HG02973 (cell line): ENCODE measurements at regions not wholly inside any gene's neighbourhood (a gene's known extent, or its start where the extent isn't known, plus 50 kb on each side); places are given as distances from the start of the nearest gene placed in this dataset.
"Not testable (repeated sequence)": the region's sequence is repeated elsewhere in the genome, so short reads cannot be mapped to it uniquely, and the experiment has no call there.

Experiments used
- ATAC-seq: cut with Tn5 transposase; IDR thresholded peaks from one replicate; pipeline ENCODE4 v1.9.1; 2021; ENCODE audit warnings: moderate library complexity; ENCODE audit not compliant: unreplicated experiment

DNA sequence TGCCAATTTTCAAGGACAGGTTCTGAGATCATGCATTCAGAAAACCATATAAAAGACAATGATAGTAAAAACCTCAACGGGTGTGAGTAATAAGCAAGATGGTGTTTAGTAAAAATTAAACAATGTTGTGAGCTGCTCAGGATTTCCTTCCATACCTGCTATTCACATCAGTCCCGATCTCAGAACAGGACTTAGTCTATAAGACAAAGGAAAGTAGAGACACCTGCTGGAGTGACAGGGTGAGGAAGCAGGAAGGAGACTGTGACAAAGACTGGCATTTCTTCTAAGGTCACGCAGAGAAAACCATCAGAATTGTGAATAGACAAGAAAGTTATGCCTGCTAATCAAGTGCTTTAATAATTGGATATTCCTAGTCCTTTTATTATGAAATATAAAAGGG lies 648.0 kb downstream of the DACH1 start:
- no peak for ATAC-seq

DNA sequence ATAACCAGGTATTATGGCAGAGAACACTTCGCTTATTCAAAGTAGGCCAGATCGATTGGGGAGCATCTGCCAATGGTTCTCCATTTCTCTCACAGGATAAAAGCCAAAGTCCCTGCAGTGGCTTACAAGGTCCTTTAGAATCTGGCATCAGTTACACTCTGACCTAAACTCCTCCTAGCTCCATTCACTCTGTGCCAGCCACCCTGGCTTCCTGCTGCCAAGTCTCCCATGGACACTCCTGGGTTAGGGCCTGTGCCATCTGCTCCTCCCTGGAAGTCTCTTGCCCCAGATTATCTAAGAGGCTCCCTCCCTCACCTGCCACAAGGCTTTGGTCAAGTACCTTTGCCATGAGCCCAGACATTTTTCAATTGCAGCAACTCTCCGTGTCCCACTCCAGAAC lies 649.2 kb downstream of the DACH1 start:
- ATAC-seq, result no peak

DNA sequence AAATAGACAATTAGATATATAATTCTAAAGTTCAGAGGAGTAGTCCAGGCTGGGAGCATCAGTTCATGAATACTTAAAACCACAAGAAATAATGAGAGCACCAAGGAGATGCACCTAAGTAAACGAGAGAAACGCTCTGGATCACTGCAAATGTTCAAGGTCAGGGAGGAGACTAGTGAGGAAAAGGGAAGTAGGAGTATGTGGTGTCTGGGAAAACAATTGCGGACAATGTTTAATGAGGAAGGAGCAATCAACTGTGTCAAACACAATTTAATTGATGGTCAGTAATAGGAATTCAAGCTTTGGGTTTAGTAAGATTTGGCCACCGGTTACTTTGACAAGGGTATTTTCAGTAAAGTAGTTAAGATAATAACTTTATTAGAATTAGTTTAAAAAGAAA lies 652.2 kb downstream of the DACH1 start:
- no peak for ATAC-seq

DNA sequence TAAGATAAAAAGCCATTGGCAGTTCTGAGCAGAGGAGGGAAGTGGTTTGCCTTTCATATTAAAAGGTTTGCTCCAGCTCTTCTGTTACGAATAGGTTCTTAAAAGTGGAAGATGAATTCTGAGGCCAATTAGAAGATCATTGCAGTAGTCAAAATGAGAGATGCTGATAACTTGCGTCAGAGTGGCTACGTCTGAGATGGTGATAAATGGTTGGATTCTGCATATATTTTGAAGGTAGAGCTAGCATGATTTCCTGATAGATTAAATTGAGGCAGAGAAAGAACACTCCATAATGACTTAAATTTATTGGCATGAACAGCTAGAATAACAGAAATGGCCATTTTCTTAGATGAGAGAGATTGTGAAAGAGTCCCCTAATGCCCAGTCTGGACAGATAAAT lies 652.6 kb downstream of the DACH1 start:
- ATAC-seq, result no peak

DNA sequence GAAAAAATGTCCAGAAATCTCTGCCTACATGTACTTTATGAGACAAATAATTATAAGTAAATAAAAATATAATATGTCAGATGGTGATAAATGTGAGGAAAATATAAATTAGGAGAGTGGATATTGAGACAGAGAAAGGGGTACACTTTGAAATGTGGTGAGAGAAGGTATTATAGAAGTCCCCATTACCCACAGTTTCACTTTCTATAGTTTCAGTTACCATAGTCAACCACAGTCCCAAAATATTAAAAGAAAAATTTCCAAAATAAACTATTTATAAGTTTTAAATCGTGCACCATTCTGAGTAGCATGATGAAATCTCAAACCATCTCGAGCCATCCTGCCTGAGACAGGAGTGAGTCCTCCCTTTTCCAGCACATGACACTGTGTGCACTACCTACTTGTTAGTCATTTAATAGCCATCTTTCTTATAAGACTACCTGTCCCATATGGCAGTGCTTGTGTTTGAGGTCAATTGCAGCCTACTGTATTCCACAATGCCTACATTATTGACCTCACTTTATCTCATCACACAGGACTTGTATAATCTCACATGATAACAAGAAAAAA lies 653.7 kb downstream of the DACH1 start:
- peak; percentile 49 for ATAC-seq

DNA sequence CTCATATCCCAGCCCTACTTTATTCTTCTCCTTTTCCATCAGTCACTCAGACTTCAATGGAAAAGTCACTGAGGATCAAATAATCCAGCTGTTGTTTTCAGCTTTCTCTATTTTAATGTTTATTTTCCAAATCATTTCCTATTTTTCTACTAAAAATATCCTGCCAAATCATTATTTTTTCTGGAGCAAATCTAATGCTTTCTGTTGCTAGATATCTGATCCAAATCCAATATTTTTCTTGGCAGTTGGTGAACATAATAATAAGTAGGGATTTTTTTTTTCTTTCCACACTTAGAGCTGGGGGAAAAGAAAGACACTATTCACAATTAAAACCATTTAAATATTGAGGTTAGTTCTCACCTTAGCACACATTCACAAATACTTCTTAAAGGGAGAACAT lies 656.1 kb downstream of the DACH1 start:
- no peak for ATAC-seq

DNA sequence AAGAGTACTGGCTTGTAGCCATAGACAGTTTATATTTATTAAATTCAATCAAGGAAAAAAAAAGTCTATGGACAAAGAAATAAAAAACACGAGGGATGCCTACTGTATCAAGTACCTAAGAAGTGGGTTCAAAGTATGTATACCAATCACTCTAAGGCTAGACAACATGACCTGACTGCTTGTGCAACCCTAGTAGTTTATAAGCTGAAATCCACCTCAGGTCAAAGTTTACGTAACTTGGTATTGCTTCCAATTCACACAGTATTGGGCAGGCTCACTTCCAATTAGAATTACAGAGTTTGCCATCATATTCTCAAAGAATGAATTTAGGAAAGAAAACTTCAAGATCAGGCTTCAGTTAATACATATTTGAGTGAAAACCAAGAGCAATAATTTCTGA lies 657.8 kb downstream of the DACH1 start:
- ATAC-seq, result no peak

DNA sequence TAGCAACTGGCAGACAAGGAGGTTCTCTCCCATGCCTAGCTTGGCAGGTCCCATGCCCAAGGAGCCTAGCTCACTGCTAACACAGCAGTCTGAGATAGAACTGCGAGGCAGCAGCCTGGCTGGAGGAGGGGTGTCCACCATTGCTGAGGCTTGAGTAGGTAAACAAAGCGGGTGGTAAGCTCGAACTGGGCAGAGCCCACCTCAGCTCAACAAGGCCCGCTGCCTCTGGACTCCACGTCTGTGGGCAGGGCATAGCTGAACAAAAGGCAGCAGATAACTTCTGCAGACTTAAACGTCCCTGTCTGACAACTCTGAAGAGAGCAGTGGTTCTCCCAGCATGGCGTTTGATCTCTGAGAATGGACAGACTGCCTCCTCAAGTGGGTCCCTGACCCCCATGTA lies 682.4 kb downstream of the DACH1 start:
- ATAC-seq, result not testable (repeated sequence)

DNA sequence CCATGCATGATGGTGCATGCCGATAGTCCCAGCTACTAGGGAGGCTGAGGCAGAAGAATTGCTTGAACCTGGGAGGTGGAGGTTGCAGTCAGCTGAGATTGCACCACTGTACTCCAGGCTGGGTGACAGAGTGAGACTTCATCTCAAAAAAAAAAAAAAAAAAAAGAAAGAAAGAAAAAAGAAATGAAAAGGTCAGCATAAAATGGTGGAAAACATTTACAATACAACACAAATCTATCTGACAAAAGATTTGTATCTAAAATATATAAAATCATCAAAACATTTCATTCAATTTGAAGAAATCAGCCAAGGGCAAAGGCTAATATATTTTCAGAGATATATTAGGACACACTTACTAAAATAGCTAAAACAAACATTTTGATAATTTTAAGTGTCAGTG lies 683.7 kb downstream of the DACH1 start:
- ATAC-seq, result not testable (repeated sequence)

DNA sequence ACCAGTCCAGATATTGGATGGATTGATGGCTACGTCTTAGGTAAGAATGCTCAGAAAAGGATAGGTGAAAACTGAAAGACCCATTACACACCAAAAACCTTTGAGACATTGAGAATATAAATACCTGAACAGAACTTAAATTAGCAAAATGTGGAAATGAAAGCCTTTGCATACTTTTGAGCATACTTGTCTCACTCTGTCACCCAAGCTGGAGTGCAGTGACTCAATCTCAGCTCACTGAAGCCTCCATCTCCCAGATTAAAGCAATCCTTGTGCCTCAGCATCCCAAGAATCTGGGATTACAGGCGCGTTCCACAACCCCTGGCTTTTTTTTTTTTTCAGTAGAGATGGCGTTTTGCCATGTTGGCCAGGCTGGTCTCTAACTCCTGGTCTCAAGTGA lies 695.3 kb downstream of the DACH1 start:
- ATAC-seq, result no peak

DNA sequence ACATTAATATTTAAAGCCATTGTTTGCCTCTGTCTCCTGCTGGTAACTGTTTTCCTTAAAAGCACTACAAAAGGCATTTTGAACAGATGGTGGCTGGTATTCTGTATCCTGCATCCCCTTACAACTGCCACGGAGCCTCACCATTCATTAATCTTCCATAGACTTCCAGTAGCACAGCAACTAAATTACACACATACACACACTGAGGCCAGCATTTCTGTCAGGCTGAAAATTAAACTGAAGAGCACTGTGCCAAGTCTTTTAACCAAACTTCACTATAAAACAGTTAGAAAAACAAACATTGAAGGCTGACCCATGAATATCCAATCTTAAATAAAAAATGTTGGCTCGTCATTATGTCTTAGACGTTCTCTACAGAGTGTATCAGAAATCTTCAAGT lies 697.8 kb downstream of the DACH1 start:
- no peak for ATAC-seq

DNA sequence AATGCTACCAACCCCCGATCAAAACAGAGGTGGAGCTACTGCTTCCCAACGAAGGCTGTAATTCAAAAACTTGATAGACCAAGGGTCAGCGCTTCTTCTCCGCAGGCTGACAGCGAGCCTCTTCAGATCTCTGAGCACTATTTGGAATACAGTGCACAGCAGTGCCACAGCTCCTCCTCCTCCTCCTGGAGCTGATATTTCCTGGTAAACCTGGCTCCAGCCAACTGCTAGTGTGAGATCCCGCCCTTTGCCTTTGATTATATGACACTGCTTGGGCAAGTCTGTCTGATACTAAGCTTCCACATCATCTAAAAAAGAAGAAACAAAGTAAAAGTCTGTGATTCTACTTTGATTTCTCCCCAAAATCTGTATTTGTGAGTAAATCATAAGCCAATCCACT lies 710.5 kb downstream of the DACH1 start:
- no peak for ATAC-seq

DNA sequence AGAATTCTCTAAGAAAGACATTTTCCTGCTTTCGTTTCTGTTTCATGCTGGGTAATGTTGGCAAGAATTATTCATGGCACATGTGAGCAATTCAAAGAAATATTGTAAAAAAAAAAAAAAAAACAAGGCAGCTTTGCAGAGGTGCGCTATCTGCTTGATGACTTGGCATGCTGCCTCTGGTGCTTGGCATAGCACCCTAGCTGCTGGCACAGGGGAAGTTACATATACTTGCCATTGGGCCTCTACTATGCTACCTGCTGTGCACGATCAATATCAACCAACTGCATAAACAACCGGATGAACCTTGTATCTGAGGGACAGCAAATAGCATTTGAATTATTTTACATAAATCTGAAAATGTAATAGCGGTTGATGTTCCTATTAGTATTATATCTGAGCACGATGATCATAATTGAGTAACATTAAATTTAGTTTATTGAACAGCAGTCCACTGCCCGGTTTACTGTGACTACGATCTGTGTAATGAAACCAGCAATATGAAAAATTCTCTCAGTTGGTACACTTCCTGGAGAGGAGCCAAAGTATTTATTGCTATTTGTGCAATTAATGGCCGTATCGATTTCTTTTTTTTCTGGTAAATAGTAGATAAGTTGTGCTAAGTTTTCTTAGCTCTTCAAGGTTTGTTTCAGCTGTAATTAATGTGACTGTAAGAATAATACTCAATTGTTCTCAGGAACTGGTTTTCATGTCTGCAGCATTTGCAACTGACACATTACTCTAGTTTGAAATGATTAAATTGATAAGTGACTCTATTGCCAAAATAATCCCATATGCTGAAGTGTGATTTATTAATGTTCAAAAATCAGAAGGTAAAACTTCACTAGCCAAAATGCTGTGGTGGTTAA lies 717.3 kb downstream of the DACH1 start:
- no peak for ATAC-seq

DNA sequence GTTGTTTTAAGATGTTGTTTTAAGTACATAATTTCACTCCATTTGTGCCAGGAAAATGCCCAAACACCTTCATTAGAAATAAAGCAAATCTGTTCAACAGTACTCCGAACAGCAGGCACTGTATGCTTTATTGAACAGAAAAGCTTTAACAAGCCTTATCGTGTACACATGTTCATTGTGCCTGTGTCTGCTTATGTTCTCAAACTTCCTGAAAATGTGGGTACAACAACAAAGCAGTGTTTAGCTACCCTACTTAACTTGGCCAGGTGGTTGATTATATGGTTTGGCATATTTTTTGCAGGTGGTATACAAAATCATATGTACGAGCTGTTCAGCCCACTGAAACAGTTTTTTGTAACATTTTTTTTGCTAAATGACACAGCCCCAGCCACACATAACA lies 718.0 kb downstream of the DACH1 start:
- no peak for ATAC-seq

DNA sequence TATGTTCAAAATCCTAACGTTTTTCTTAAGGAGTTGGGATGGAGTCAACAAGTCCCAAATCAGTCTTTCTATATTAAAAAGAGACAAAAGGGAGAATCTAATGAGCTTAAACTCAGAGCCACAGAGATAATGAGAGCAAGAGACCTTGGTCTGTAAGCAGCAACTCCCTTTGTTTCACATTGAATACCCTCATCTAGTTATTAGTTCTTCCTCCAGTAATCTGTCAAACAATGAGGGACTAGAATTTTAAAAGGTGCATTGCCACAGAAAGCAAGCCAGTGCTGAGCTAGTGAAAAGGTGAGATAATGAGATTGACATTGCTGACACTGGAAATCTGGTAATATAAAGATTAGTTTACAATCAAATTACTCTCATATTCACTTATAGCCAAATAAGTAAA lies 718.6 kb downstream of the DACH1 start:
- ATAC-seq, result no peak

DNA sequence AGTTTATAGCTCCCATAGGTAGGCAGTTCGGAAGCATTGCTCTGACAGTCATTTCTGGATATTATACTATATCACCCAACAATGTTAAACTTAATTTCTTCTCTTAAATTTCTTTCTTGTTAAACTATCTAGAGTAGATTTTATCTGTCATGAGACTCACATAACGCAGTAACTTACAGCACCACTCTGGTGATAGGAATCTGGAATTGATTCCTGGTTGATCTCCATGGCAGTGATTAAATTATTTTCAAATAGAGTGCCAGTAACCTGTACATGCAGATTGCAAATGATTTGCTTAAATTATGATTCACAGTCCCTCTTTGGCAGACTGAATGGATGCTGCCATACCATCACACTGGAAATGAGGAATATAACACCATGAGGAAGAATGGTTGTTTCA lies 722.1 kb downstream of the DACH1 start:
- no peak for ATAC-seq

DNA sequence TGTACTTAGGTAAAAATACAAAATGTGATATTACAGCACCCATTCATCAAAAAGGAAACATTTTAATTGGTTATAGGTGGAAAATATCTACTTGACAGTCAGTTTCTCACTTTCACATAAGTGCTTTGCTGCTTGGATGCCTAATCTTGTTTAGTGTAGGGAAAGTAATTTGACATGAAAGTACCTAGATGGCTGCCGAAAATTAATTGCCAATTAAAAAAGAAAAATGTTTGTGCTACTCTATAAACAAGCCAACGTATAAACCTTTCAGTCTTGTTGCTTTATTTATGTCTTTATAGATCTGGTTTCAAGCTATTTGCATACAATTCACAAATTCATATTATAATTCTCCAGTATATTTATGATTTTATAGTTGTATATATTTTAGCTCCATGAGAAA lies 729.9 kb downstream of the DACH1 start:
- ATAC-seq, result no peak

DNA sequence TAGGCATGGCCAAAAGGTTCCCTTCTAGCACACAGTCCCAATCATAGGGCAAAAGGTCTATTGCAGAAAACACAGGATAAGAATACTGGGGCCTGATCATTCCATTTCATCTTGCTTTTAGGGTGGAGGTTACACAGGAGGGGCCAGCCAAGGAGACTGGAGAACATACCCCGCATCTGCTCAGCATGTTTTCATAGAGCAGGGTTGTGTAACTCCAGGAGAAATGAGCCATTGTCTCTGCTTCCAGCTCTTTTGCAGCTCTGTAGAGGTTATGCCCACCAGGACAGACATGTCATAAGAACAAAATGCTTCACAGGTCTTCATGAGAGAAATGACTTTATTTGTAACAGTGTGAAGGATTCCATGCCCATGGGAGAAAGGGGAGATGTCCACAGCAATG lies 742.8 kb downstream of the DACH1 start:
- ATAC-seq, result no peak

DNA sequence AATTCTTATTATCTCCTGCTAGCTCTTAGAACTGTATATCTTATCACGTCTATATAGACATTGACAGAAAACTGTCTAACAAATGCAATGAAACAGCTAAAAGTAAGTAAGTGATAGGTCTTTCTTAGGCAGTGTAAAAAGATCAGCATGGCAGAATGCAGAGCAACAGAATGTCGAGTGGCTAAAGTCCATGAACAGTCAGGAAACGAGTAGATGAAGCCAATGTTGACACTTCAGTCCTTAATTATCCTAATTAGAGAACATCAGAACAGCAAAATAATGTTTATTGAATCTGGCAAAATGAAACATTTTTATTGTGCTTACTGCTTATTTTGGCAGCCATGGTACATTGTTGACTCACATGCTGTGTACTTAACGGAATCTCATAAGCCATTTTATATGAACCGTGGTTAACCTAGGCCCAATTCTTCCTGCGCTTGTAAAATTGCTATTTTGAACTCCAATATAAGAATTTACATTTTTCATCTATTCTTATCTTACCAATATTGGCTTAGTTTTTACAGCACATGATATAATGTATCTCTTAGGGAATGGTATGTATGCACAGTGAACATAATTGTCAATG lies 748.1 kb downstream of the DACH1 start:
- ATAC-seq, result no peak

DNA sequence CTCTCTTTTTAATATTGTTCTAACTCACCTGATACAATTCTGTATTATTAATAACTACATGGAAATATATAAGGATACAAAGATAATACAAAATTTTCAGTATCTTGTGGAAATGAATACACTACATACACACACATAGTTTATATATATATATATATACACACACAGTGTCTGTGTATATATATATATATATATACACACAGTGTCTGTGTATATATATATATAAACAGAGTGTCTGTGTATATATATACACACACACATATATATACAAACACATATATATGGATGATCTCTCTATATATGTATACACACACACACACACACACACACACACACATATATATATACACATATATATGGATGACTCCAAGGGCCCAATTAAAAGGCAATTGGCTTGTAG lies 749.1 kb downstream of the DACH1 start:
- ATAC-seq, result no peak

DNA sequence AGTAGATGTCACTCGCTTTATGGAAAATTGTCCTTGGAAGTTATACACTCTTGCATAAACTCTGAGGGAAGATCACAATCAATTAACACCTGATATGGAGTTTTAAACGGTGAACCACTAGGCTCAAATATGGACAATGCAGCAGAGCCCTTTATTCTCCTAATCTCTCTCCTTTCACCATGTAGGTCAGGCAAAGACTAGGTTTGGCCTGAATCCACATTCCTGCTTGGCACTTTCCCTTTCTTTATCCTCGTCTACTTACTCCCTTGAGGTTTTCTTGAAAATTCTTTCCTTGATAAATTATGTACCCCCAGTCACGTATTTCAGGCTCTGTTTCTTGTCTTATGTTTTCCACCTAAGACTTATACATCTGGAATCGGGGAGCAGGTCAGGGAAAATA lies 751.7 kb downstream of the DACH1 start:
- no peak for ATAC-seq

DNA sequence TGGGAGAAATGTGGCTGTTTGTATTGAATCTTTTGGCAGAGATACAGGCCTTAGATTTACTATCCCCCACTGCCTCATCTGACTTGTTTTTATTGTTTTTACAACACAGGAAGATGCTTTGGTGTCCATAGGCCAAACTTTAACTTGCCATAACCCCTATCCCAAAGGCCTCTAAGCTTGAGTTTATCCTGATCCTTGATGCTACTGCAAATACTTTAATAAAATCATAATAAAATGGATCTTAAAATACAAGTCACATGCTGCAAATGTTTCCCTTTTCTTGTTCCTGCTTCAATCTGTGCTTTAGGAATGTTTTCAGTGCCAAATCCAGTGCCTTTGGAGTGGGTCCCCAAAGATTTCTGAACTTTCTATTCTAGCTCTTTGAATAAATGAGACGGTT lies 770.6 kb downstream of the DACH1 start:
- ATAC-seq, result no peak
